ENCODE measurements at regions not wholly inside any gene's neighbourhood (a gene's known extent, or its start where the extent isn't known, plus 50 kb on each side); places are given as distances from the start of the nearest gene placed in this dataset.
A peak's percentile ranks its signal among the peaks of the same experiment; 100 is the strongest.

DNA sequence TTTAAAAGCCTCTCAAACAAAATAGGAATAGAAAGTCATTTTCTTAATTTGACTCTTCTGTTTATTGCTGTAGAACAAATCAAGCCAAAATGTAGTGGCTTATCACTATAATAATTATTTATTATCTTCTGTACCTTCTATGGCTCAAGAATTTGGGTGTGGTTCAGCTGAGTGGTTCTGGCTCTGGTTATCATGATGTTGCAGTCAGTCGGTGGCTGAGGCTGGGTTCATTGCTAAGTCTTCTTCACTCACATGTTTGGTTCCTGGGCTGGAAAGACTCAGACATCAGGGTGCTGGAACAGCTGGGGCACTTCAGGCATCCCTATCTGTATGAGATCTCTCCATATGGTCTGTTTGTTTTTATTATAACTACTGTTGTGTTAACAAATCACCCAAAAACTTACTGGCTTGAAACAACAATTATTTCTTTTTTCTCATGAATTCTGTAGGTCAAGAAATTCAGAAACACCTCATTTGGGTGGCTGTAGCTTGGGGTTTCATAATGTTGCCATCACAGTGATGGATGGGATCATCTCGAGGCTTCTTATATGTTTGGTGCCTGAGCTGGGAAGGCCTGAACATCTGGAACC lies 165.5 kb upstream of the FOXN2 start:
- TF ChIP-seq POLR2A (IDR thresholded peaks at IDR 0.05; ENCODE audit: low read length) (peak; percentile 39), GATA1 (IDR thresholded peaks at IDR 0.05; ENCODE audit: low read depth, low read length) (no peak)
